ENCODE measurements at regions not wholly inside any gene's neighbourhood (a gene's known extent, or its start where the extent isn't known, plus 50 kb on each side); places are given as distances from the start of the nearest gene placed in this dataset.

DNA sequence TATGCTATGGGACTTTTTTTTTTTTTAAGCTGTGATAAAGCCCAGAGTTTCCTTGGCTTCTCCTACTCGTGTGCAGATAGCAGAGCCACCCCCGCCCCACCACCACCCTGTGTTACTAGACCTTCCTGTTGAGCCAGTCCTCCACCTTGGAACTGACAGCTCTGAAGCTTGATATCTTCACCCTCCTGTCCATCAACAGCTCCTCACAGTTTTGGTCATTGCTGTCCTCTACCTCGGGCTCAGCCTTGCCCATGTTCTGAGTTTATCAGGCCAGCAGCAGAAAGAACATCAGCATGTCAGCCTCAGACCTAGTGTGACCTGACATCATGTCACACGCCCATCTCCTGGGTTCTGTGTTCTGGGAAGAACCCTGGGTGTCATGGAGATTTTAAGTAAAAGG lies 167.1 kb upstream of the RAI14 start (continued):
- TF ChIP-seq EZH2phosphoT487 (IDR thresholded peaks at IDR 0.05; ENCODE audit: unreplicated experiment) (no peak), ZNF331 (CRISPR knock-in tag; IDR thresholded peaks at IDR 0.05; ENCODE audit: low read depth) (no peak), POLR2AphosphoS5 (IDR thresholded peaks at IDR 0.05; ENCODE audit: low read depth) (no peak), JUNB (IDR thresholded peaks at IDR 0.05; ENCODE audit: unreplicated experiment) (no peak), NANOG (IDR thresholded peaks at IDR 0.05; ENCODE audit: borderline replicate concordance) (no peak), ZNF114 (CRISPR knock-in tag; IDR thresholded peaks at IDR 0.05) (no peak)
- TF ChIP-seq, protein P1, sequence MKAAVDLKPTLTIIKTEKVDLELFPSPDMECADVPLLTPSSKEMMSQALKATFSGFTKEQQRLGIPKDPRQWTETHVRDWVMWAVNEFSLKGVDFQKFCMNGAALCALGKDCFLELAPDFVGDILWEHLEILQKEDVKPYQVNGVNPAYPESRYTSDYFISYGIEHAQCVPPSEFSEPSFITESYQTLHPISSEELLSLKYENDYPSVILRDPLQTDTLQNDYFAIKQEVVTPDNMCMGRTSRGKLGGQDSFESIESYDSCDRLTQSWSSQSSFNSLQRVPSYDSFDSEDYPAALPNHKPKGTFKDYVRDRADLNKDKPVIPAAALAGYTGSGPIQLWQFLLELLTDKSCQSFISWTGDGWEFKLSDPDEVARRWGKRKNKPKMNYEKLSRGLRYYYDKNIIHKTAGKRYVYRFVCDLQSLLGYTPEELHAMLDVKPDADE (IDR thresholded peaks at IDR 0.05): no peak
- TF ChIP-seq, protein P2, sequence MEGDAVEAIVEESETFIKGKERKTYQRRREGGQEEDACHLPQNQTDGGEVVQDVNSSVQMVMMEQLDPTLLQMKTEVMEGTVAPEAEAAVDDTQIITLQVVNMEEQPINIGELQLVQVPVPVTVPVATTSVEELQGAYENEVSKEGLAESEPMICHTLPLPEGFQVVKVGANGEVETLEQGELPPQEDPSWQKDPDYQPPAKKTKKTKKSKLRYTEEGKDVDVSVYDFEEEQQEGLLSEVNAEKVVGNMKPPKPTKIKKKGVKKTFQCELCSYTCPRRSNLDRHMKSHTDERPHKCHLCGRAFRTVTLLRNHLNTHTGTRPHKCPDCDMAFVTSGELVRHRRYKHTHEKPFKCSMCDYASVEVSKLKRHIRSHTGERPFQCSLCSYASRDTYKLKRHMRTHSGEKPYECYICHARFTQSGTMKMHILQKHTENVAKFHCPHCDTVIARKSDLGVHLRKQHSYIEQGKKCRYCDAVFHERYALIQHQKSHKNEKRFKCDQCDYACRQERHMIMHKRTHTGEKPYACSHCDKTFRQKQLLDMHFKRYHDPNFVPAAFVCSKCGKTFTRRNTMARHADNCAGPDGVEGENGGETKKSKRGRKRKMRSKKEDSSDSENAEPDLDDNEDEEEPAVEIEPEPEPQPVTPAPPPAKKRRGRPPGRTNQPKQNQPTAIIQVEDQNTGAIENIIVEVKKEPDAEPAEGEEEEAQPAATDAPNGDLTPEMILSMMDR (conservative IDR thresholded peaks at IDR 0.05; ENCODE audit: low read depth in 2 of 2): no peak

DNA sequence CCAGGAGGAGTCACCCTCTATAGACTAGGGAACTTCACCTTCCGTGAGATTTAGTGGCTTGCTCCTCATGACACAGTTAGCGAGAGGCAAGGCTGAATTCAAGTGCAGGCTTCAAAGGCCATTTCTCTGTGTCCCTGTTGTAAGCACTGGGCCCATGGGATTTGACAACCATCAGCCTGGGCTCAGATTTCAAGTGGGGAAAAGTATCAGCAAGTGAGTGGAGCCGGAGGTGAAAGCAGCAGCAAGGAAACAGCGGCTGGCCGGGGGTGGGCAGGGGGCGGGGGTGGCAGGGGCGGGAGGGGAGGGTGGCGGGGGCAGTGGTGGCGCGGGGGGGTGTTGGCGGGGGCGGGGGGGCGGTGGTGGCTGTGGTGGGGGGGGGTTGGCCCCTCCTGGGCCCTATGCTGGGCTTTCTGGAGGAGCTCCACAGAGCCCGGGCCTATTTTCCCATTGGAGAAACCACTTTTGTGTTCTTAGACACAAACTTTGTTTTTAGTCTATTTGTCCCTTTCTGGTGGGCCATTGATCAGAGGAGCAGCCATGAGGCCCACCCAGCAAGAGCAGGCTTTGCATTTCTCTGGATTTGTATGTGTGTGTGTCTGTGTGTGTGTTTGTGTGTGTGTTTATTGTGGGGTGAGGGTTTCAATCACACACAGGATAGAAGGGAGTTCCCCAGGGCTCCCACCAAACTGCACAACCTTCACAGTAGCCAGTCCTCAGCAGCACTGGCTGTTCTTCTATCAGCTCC lies 165.4 kb upstream of the RAI14 start:
- Mint-ChIP-seq H3K9me3 (no peaks in the 10 kb centered on the region), H3K4me3 (0 out of 3 replicates have a peak overlapping the region, but pooled peaks have one; percentile 3)
- DNase-seq (ENCODE audit: low spot score): peak; percentile 78
- TF ChIP-seq NANOG (IDR thresholded peaks at IDR 0.05; ENCODE audit: borderline replicate concordance) (no peak), EZH2phosphoT487 (IDR thresholded peaks at IDR 0.05; ENCODE audit: unreplicated experiment) (no peak), ZNF331 (CRISPR knock-in tag; IDR thresholded peaks at IDR 0.05; ENCODE audit: low read depth) (no peak), CREB1 (CRISPR knock-in tag; IDR thresholded peaks at IDR 0.05; ENCODE audit: low read depth) (no peak), EZH2 (IDR thresholded peaks at IDR 0.05; ENCODE audit: low read depth, unreplicated experiment) (no peak), ZNF114 (CRISPR knock-in tag; IDR thresholded peaks at IDR 0.05) (no peak), STAT1 (IDR thresholded peaks at IDR 0.05; ENCODE audit: unreplicated experiment) (no peak)
- TF ChIP-seq, protein P3, sequence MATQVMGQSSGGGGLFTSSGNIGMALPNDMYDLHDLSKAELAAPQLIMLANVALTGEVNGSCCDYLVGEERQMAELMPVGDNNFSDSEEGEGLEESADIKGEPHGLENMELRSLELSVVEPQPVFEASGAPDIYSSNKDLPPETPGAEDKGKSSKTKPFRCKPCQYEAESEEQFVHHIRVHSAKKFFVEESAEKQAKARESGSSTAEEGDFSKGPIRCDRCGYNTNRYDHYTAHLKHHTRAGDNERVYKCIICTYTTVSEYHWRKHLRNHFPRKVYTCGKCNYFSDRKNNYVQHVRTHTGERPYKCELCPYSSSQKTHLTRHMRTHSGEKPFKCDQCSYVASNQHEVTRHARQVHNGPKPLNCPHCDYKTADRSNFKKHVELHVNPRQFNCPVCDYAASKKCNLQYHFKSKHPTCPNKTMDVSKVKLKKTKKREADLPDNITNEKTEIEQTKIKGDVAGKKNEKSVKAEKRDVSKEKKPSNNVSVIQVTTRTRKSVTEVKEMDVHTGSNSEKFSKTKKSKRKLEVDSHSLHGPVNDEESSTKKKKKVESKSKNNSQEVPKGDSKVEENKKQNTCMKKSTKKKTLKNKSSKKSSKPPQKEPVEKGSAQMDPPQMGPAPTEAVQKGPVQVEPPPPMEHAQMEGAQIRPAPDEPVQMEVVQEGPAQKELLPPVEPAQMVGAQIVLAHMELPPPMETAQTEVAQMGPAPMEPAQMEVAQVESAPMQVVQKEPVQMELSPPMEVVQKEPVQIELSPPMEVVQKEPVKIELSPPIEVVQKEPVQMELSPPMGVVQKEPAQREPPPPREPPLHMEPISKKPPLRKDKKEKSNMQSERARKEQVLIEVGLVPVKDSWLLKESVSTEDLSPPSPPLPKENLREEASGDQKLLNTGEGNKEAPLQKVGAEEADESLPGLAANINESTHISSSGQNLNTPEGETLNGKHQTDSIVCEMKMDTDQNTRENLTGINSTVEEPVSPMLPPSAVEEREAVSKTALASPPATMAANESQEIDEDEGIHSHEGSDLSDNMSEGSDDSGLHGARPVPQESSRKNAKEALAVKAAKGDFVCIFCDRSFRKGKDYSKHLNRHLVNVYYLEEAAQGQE (IDR thresholded peaks at IDR 0.05; ENCODE audit: unreplicated experiment): no peak
- TF ChIP-seq, protein P1 (IDR thresholded peaks at IDR 0.05): no peak

More for the DNA sequence above, 165.4 kb upstream of the RAI14 start:
- peak overlapping the region; percentile 47 for H3K27ac Mint-ChIP-seq
- Histone ChIP-seq H3K9me2 (ENCODE audit: insufficient read depth) (no peaks in the 10 kb centered on the region), H3K4me2 (peak overlapping the region; percentile 50; the same call in 1 of the 2 replicates), H3K27me3 (ENCODE audit: insufficient read depth) (no peaks in the 10 kb centered on the region), H2AFZ (peak overlapping the region; percentile 94), H3F3A (replicated peaks; ENCODE audit: low read depth) (no peaks in the 10 kb centered on the region), H3K4me1 (ENCODE audit: insufficient read depth) (peaks cover 18% of the 10 kb centered on the region), H3K79me2 (replicated peaks; ENCODE audit: insufficient read depth) (no peaks in the 10 kb centered on the region), H4K20me1 (replicated peaks; ENCODE audit: insufficient read depth) (no peaks in the 10 kb centered on the region), H3K4me3 (no peak overlapping the region), H3K36me3 (ENCODE audit: insufficient read depth) (no peaks in the 10 kb centered on the region), H3K27ac (ENCODE audit: low read depth) (peak overlapping the region; percentile 74; the same call in 1 of the 2 replicates)
- peaks cover 1% of the 10 kb centered on the region for H3K27me3 Mint-ChIP-seq (ENCODE audit: insufficient read depth, low read depth, poor library complexity)
- H3K36me3 Mint-ChIP-seq (ENCODE audit: low read depth): peaks cover 6% of the 10 kb centered on the region; the same call in 1 of the 3 replicates
- peak; percentile 67 for ATAC-seq
- peaks cover 27% of the 10 kb centered on the region for H3K4me1 Mint-ChIP-seq

Measured in GM23338 (cell line).